ENCODE measurements at regions not wholly inside any gene's neighbourhood (a gene's known extent, or its start where the extent isn't known, plus 50 kb on each side); places are given as distances from the start of the nearest gene placed in this dataset.

- H3K4me3 ChIP-seq (ENCODE audit: low read depth in 1 of 3, low read length in 3 of 3) = no peak overlapping the region
- H3K27ac ChIP-seq (ENCODE audit: low read depth in 1 of 2, low read length in 2 of 2) = peak overlapping the region; percentile 74 to 87
- DNase-seq (ENCODE audit: low spot score) = no peak
- no peaks in the 10 kb centered on the region for H3K27me3 ChIP-seq (ENCODE audit: control insufficient read depth in 4 of 4, insufficient read depth in 4 of 4, low read length in 3 of 4)
- no peak overlapping the region for H3K9ac ChIP-seq (ENCODE audit: low read depth in 1 of 2, low read length in 2 of 2)
- H3K9me3 ChIP-seq (ENCODE audit: control insufficient read depth in 4 of 4, low read length in 3 of 4) = no peaks in the 10 kb centered on the region
- H3K4me1 ChIP-seq (ENCODE audit: control insufficient read depth in 4 of 4, insufficient read depth in 4 of 4, low read length in 3 of 4) = peaks cover 21 to 65% (median 42%) of the 10 kb centered on the region in 4 donors
- H3K36me3 ChIP-seq (ENCODE audit: control insufficient read depth in 4 of 4, insufficient read depth in 3 of 4, low read depth in 1 of 4, low read length in 3 of 4) = no peaks in the 10 kb centered on the region
- TF ChIP-seq RAD21 (IDR thresholded peaks at IDR 0.05) = no peak
- TF ChIP-seq YY1 (IDR thresholded peaks at IDR 0.05) = no peak
- no peak for TF ChIP-seq TAF1 (conservative IDR thresholded peaks at IDR 0.05)
- TF ChIP-seq FOXA2 (IDR thresholded peaks at IDR 0.05) = no peak
- no peak for TF ChIP-seq RXRA (IDR thresholded peaks at IDR 0.05)
- TF ChIP-seq HNF4A (conservative IDR thresholded peaks at IDR 0.05) = no peak
- TF ChIP-seq SP1 (IDR thresholded peaks at IDR 0.05) = no peak
- WGBS = 96% methylated on average over 10 of the region's 10 CpGs
Measured at GRCh38 chr1:178036090-178036489, 57.8 kb upstream of the RASAL2 start.

GRCh38 chr1:178037510-178038253 lies 56.2 kb upstream of the RASAL2 start:
- H3K27ac ChIP-seq (ENCODE audit: low read depth in 1 of 2, low read length in 2 of 2) = peak overlapping the region; percentile 74 to 87
- H3K9ac ChIP-seq (ENCODE audit: low read depth in 1 of 2, low read length in 2 of 2) = peak overlapping the region; percentile 72 to 84
- WGBS = 3% methylated on average over 58 of the region's 58 CpGs
- peaks cover 19 to 51% (median 32%) of the 10 kb centered on the region in 4 donors for H3K4me1 ChIP-seq (ENCODE audit: control insufficient read depth in 4 of 4, insufficient read depth in 4 of 4, low read length in 3 of 4)
- TF ChIP-seq MAX (IDR thresholded peaks at IDR 0.05) (no peak), ATF3 (IDR thresholded peaks at IDR 0.05) (no peak), TAF1 (conservative IDR thresholded peaks at IDR 0.05) (peak; percentile 32), RXRA (IDR thresholded peaks at IDR 0.05) (no peak), GABPA (IDR thresholded peaks at IDR 0.05 in 1 of 2, conservative IDR thresholded peaks at IDR 0.05 in 1 of 2) (peak in 1 of 2 donors; percentile 59), ZBTB33 (IDR thresholded peaks at IDR 0.05) (no peak), HNF4G (IDR thresholded peaks at IDR 0.05) (no peak), FOXA1 (IDR thresholded peaks at IDR 0.05) (no peak), RAD21 (IDR thresholded peaks at IDR 0.05) (peak; percentile 46 to 57), EGR1 (IDR thresholded peaks at IDR 0.05; ENCODE audit: low read depth in 2 of 2) (no peak), SP1 (IDR thresholded peaks at IDR 0.05) (peak; percentile 27), REST (IDR thresholded peaks at IDR 0.05) (peak; percentile 37), HNF4A (conservative IDR thresholded peaks at IDR 0.05) (no peak), YY1 (IDR thresholded peaks at IDR 0.05) (no peak), FOXA2 (IDR thresholded peaks at IDR 0.05) (no peak), JUND (IDR thresholded peaks at IDR 0.05) (no peak), CTCF (IDR thresholded peaks at IDR 0.05; ENCODE audit: low read depth, low read length, missing input control) (peak; percentile 58), NR2F2 (IDR thresholded peaks at IDR 0.05) (no peak)
- H3K4me3 ChIP-seq (ENCODE audit: low read depth in 1 of 3, low read length in 3 of 3) = peak overlapping the region; percentile 80 to 86 (median 82)
- H3K9me3 ChIP-seq (ENCODE audit: control insufficient read depth in 4 of 4, low read length in 3 of 4) = no peaks in the 10 kb centered on the region
- no peaks in the 10 kb centered on the region for H3K27me3 ChIP-seq (ENCODE audit: control insufficient read depth in 4 of 4, insufficient read depth in 4 of 4, low read length in 3 of 4)
- DNase-seq (ENCODE audit: low spot score) = peak; percentile 76
- no peaks in the 10 kb centered on the region for H3K36me3 ChIP-seq (ENCODE audit: control insufficient read depth in 4 of 4, insufficient read depth in 3 of 4, low read depth in 1 of 4, low read length in 3 of 4)

Measured in liver (tissue), 8 donors.